ENCODE measurements at regions not wholly inside any gene's neighbourhood (a gene's known extent, or its start where the extent isn't known, plus 50 kb on each side); places are given as distances from the start of the nearest gene placed in this dataset.

DNA sequence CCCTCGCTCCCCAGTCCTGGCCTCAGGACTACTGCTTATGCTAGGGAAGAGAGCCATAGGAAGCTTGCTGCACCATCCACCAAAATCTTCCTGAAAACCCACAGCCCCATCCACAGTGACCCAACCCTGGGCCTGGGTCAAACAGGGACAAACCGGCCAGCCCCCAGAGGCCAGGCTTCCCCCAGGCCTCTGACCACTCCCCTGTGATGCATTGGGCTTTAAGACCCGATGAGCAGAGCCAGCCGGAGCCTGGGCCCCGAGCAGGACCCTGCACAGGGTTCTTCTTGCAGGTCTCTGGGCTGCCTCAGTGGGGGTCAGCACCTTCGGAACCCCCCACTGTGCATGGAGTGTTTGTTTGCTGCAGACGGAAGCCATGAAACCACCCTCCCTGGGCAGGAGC lies 583.7 kb downstream of the BRD1 start:
- no peak for TF ChIP-seq Cebpa-rat (IDR thresholded peaks at IDR 0.05)
- Histone ChIP-seq H3K4me1 (no peaks in the 10 kb centered on the region), H3K9ac (no peak overlapping the region), H3K27ac (no peak overlapping the region), H3K27me3 (peaks cover 0 to 8% (median 0%) of the 10 kb centered on the region in 11 experiments; a peak in 4 of 22 replicates), H3K9me3 (replicated peaks in 1 of 11) (no peaks in the 10 kb centered on the region), H3K4me2 (no peak overlapping the region), H3K4me3 (no peak overlapping the region), H3K36me3 (no peaks in the 10 kb centered on the region), H4K20me1 (peaks cover 0 to 5% (median 0%) of the 10 kb centered on the region in 11 experiments; a peak in 2 of 22 replicates)

GRCh38 chr22:49243335-49243734 lies 584.3 kb downstream of the BRD1 start:
- Histone ChIP-seq H4K20me1 (peaks cover 0 to 11% (median 0%) of the 10 kb centered on the region in 11 experiments; a peak in 3 of 22 replicates), H3K9ac (no peak overlapping the region), H3K4me2 (no peak overlapping the region), H3K4me3 (no peak overlapping the region), H3K27ac (no peak overlapping the region), H3K9me3 (replicated peaks in 1 of 11) (no peaks in the 10 kb centered on the region), H3K27me3 (peaks cover 0 to 8% (median 0%) of the 10 kb centered on the region in 11 experiments; a peak in 4 of 22 replicates), H3K4me1 (no peaks in the 10 kb centered on the region), H3K36me3 (no peaks in the 10 kb centered on the region)
- no peak for TF ChIP-seq Cebpa-rat (IDR thresholded peaks at IDR 0.05)

DNA sequence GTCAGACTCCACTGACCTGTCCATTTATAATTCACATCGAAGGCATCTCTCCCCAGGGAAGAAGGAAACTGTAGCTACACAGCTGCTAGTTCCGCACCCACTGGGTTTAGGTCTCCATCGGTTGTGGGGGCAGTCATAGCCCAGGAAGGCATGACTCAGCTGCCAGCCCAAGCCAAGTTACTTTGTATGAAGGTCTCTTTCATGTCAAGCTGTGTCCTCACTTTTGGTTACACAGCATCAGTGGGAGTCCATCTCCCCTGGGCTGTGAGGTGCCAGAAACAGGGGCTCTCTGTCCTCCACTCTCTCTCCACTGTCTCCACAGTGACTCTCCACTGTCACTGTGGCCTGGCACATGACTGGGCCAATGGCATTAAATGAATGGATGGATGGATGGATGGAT lies 585.2 kb downstream of the BRD1 start:
- peaks cover 0 to 8% (median 0%) of the 10 kb centered on the region in 11 experiments; a peak in 4 of 22 replicates for H3K27me3 ChIP-seq
- no peaks in the 10 kb centered on the region for H3K9me3 ChIP-seq (replicated peaks in 1 of 11)
- TF ChIP-seq Cebpa-rat (IDR thresholded peaks at IDR 0.05): no peak
- H3K4me1 ChIP-seq: no peaks in the 10 kb centered on the region
- H4K20me1 ChIP-seq: peaks cover 0 to 11% (median 0%) of the 10 kb centered on the region in 11 experiments; a peak in 3 of 22 replicates
- no peak overlapping the region for H3K27ac ChIP-seq
- H3K9ac ChIP-seq: no peak overlapping the region
- H3K4me3 ChIP-seq: no peak overlapping the region
- no peak overlapping the region for H3K4me2 ChIP-seq
- no peaks in the 10 kb centered on the region for H3K36me3 ChIP-seq

GRCh38 chr22:49241174-49241851 lies 586.4 kb downstream of the BRD1 start:
- peaks cover 0 to 8% (median 0%) of the 10 kb centered on the region in 11 experiments; a peak in 4 of 22 replicates for H3K27me3 ChIP-seq

GRCh38 chr22:49240472-49240871 lies 587.2 kb downstream of the BRD1 start:
- Histone ChIP-seq H3K9me3 (replicated peaks in 1 of 11) (no peaks in the 10 kb centered on the region), H3K9ac (no peak overlapping the region), H3K27me3 (peaks cover 0 to 8% (median 0%) of the 10 kb centered on the region in 11 experiments; a peak in 4 of 22 replicates), H3K4me3 (no peak overlapping the region), H3K36me3 (no peaks in the 10 kb centered on the region), H3K4me1 (peaks cover 0 to 7% (median 0%) of the 10 kb centered on the region in 10 experiments; a peak in 4 of 20 replicates), H3K27ac (no peak overlapping the region), H3K4me2 (no peak overlapping the region), H4K20me1 (peaks cover 0 to 16% (median 0%) of the 10 kb centered on the region in 11 experiments; a peak in 4 of 22 replicates)
- TF ChIP-seq Cebpa-rat (IDR thresholded peaks at IDR 0.05): no peak

More at GRCh38 chr22:49241174-49241851, 586.4 kb downstream of the BRD1 start:
- Histone ChIP-seq H4K20me1 (peaks cover 0 to 11% (median 0%) of the 10 kb centered on the region in 11 experiments; a peak in 3 of 22 replicates), H3K27ac (no peak overlapping the region), H3K9ac (no peak overlapping the region), H3K4me1 (no peaks in the 10 kb centered on the region; a peak in 1 of 20 replicates), H3K4me3 (no peak overlapping the region), H3K4me2 (no peak overlapping the region), H3K36me3 (no peaks in the 10 kb centered on the region), H3K9me3 (replicated peaks in 1 of 11) (no peaks in the 10 kb centered on the region)
- TF ChIP-seq Cebpa-rat (IDR thresholded peaks at IDR 0.05): no peak

DNA sequence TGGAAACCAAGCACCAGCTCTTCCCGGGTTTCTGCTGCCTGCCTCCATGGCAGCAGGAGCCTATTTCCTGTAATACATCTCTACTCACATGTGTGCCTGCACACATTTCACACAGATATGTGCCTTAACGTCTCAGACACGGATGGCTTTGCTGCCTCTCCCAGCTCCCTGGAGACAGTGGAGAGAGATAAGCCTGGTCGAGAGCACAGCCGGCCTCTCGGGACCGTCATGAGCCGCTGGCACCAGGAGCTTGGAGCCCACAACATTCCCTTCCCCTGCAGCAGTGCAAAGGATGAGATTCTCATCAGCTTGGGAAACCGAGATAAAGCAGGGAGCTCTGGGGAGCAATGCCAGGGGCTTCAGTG lies 587.7 kb downstream of the BRD1 start:
- Histone ChIP-seq H3K4me1 (peaks cover 0 to 7% (median 0%) of the 10 kb centered on the region in 10 experiments; a peak in 4 of 20 replicates), H3K9me3 (replicated peaks in 1 of 11) (no peaks in the 10 kb centered on the region), H3K4me3 (no peak overlapping the region), H3K27ac (no peak overlapping the region), H4K20me1 (peaks cover 0 to 20% (median 0%) of the 10 kb centered on the region in 11 experiments; a peak in 4 of 22 replicates), H3K36me3 (no peaks in the 10 kb centered on the region), H3K4me2 (no peak overlapping the region), H3K9ac (no peak overlapping the region), H3K27me3 (peaks cover 0 to 8% (median 0%) of the 10 kb centered on the region in 11 experiments; a peak in 4 of 22 replicates)
- TF ChIP-seq Cebpa-rat (IDR thresholded peaks at IDR 0.05): no peak

GRCh38 chr22:49239264-49240015 lies 588.2 kb downstream of the BRD1 start:
- Histone ChIP-seq H3K9me3 (replicated peaks in 1 of 11) (no peaks in the 10 kb centered on the region), H3K9ac (no peak overlapping the region), H3K4me1 (peaks cover 0 to 7% (median 0%) of the 10 kb centered on the region in 10 experiments; a peak in 4 of 20 replicates), H3K36me3 (no peaks in the 10 kb centered on the region), H3K27ac (no peak overlapping the region), H3K27me3 (peaks cover 0 to 8% (median 0%) of the 10 kb centered on the region in 11 experiments; a peak in 4 of 22 replicates), H3K4me3 (no peak overlapping the region), H4K20me1 (peaks cover 0 to 23% (median 0%) of the 10 kb centered on the region in 11 experiments; a peak in 6 of 22 replicates), H3K4me2 (no peak overlapping the region)
- no peak for TF ChIP-seq Cebpa-rat (IDR thresholded peaks at IDR 0.05)

- no peak for TF ChIP-seq Cebpa-rat (IDR thresholded peaks at IDR 0.05)
- Histone ChIP-seq H3K36me3 (no peaks in the 10 kb centered on the region), H3K4me2 (no peak overlapping the region), H3K27me3 (peaks cover 0 to 8% (median 0%) of the 10 kb centered on the region in 11 experiments; a peak in 4 of 22 replicates), H4K20me1 (peaks cover 0 to 25% (median 0%) of the 10 kb centered on the region in 11 experiments; a peak in 6 of 22 replicates), H3K27ac (no peak overlapping the region), H3K4me1 (peaks cover 0 to 7% (median 0%) of the 10 kb centered on the region in 10 experiments; a peak in 4 of 20 replicates), H3K9ac (no peak overlapping the region), H3K4me3 (no peak overlapping the region), H3K9me3 (replicated peaks in 1 of 11) (no peaks in the 10 kb centered on the region)
These were observed 589.2 kb downstream of the BRD1 start for GRCh38 chr22:49238181-49239141.
